Trophoblast cell (in vitro differentiated cells and primary cell): ENCODE measurements at regions not wholly inside any gene's neighbourhood (a gene's known extent, or its start where the extent isn't known, plus 50 kb on each side); places are given as distances from the start of the nearest gene placed in this dataset.

Source experiments
- DNase-seq, 2 donors: peaks; one replicate each; pipeline ENCODE4 v3.0.0-alpha.2; 2016
- H2AFZ ChIP-seq: 2 replicates; pipeline ENCODE4 v1.6.1; 2013; ENCODE audit warnings: low read length, moderate library complexity, mild to moderate bottlenecking; ENCODE audit not compliant: insufficient read depth, poor library complexity
- H2AK5ac ChIP-seq: 2 replicates; pipeline ENCODE4 v1.6.1; 2013; ENCODE audit warnings: mild to moderate bottlenecking, low read length
- H2BK120ac ChIP-seq: 2 replicates; pipeline ENCODE4 v1.6.1; 2013; ENCODE audit warnings: low read length, mild to moderate bottlenecking, moderate library complexity; ENCODE audit not compliant: insufficient read depth, poor library complexity
- H2BK12ac ChIP-seq: 2 replicates; pipeline ENCODE4 v1.6.1; 2013; ENCODE audit warnings: mild to moderate bottlenecking, low read length, moderate library complexity
- H2BK5ac ChIP-seq: 2 replicates; pipeline ENCODE4 v1.6.1; 2013; ENCODE audit warnings: low read length, low read depth, moderate library complexity, mild to moderate bottlenecking; ENCODE audit not compliant: poor library complexity
- H3K14ac ChIP-seq: 2 replicates; pipeline ENCODE4 v1.6.1; 2013; ENCODE audit warnings: mild to moderate bottlenecking, low read length
- H3K18ac ChIP-seq: 2 replicates; pipeline ENCODE4 v1.6.1; 2013; ENCODE audit warnings: mild to moderate bottlenecking, low read length
- H3K23ac ChIP-seq: 2 replicates; pipeline ENCODE4 v1.6.1; 2013; ENCODE audit warnings: low read length
- H3K27ac ChIP-seq: 2 replicates; pipeline ENCODE4 v1.5.1; 2013; ENCODE audit warnings: low read depth, mild to moderate bottlenecking, inconsistent platforms, low read length, moderate library complexity
- H3K27me3 ChIP-seq: 2 replicates; pipeline ENCODE4 v1.6.1; 2013; ENCODE audit warnings: inconsistent platforms, mild to moderate bottlenecking, low read length, moderate library complexity; ENCODE audit not compliant: insufficient read depth
- H3K36me3 ChIP-seq, 2 experiments: 1 replicate in 1 of 2; 2 replicates in 1 of 2; pipeline ENCODE4 v1.6.1; 2013; ENCODE audit warnings: low read length in 2 of 2, mild to moderate bottlenecking in 2 of 2, moderate library complexity in 1 of 2; ENCODE audit not compliant: insufficient read depth in 2 of 2, control insufficient read depth in 1 of 2
- H3K4ac ChIP-seq: 2 replicates; pipeline ENCODE4 v1.6.1; 2013; ENCODE audit warnings: low read depth, mild to moderate bottlenecking, low read length, moderate library complexity
- H3K4me1 ChIP-seq, 2 experiments: 1 replicate in 1 of 2; 2 replicates in 1 of 2; pipeline ENCODE4 v1.6.1; 2013; ENCODE audit warnings: low read length in 2 of 2, mild to moderate bottlenecking in 2 of 2, moderate library complexity in 1 of 2; ENCODE audit not compliant: insufficient read depth in 2 of 2, control insufficient read depth in 1 of 2
- H3K4me2 ChIP-seq: 2 replicates; pipeline ENCODE4 v1.6.1; 2013; ENCODE audit warnings: inconsistent platforms, mild to moderate bottlenecking, low read length, moderate library complexity
- H3K4me3 ChIP-seq: 2 replicates; pipeline ENCODE4 v1.5.1; 2013; ENCODE audit warnings: mild to moderate bottlenecking, low read depth, low read length, inconsistent platforms
- H3K79me1 ChIP-seq: one replicate; pipeline ENCODE4 v1.6.1; 2013; ENCODE audit warnings: low read length
- H3K79me2 ChIP-seq: 2 replicates; pipeline ENCODE4 v1.6.1; 2013; ENCODE audit warnings: low read length, mild to moderate bottlenecking; ENCODE audit not compliant: control insufficient read depth, insufficient read depth, poor library complexity
- H3K9ac ChIP-seq: 2 replicates; pipeline ENCODE4 v1.6.1; 2013; ENCODE audit warnings: mild to moderate bottlenecking, low read length
- H3K9me3 ChIP-seq: 2 replicates; pipeline ENCODE4 v1.6.1; 2013; ENCODE audit warnings: low read depth, mild to moderate bottlenecking, control low read depth, inconsistent platforms, low read length; ENCODE audit not compliant: insufficient read depth
- H4K12ac ChIP-seq: 2 replicates; pipeline ENCODE4 v1.6.1; 2013; ENCODE audit warnings: low read depth, mild to moderate bottlenecking, low read length, moderate library complexity
- H4K8ac ChIP-seq: 2 replicates; pipeline ENCODE4 v1.6.1; 2013; ENCODE audit warnings: low read depth, mild to moderate bottlenecking, low read length, moderate library complexity
- H4K91ac ChIP-seq: one replicate; pipeline ENCODE4 v1.6.1; 2013; ENCODE audit warnings: low read depth, mild to moderate bottlenecking, low read length, moderate library complexity
- WGBS: extraction: QIAGEN DNeasy Blood & Tissue Kit; methylation state at CpG from one replicate; pipeline ENCODE4 v1.1.7; 2013; ENCODE audit warnings: missing lambda C conversion rate; ENCODE audit not compliant: insufficient read length, insufficient coverage; ENCODE audit errors: extremely low coverage; 5-methylcytosine and 5-hydroxymethylcytosine counted together

DNA sequence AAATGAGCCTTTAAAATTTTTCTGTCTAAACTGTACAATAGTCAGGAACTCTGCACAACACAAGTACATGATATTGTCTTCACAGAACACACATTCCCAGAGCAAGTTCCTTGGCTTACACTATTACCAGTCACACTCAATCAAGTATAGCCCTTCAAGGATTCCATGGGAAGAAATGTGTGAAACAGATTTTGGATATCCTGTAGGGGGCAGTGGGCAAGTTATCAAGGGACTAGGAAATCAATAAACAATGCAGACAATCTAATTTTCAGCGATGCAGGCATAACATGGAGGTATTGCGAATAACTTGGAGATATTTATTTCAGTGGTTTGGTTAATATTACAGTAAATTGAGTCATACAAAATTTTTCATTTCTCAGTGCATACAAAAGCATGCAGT lies 1171.5 kb upstream of the NUDT12 start:
- H3K4ac ChIP-seq = no peak overlapping the region
- H3K18ac ChIP-seq = no peak overlapping the region
- H2AK5ac ChIP-seq = no peak overlapping the region
- no peak for DNase-seq
- H2BK5ac ChIP-seq = no peak overlapping the region
- H4K91ac ChIP-seq = no peak overlapping the region
- H3K79me2 ChIP-seq = no peaks in the 10 kb centered on the region
- no peak overlapping the region for H3K23ac ChIP-seq
- H3K36me3 ChIP-seq = no peaks in the 10 kb centered on the region
- H3K4me1 ChIP-seq = no peaks in the 10 kb centered on the region
- H4K12ac ChIP-seq = no peak overlapping the region
- no peak overlapping the region for H2BK120ac ChIP-seq
- H3K4me3 ChIP-seq = no peak overlapping the region
- no peak overlapping the region for H2BK12ac ChIP-seq
- H3K9ac ChIP-seq = no peak overlapping the region
- no peak overlapping the region for H2AFZ ChIP-seq
- H3K14ac ChIP-seq = no peak overlapping the region
- H3K9me3 ChIP-seq = no peaks in the 10 kb centered on the region
- no peak overlapping the region for H4K8ac ChIP-seq
- H3K27ac ChIP-seq = no peak overlapping the region
- no peaks in the 10 kb centered on the region for H3K27me3 ChIP-seq
- no CpG with 5 or more reads among the region's 2 CpGs for WGBS
- no peaks in the 10 kb centered on the region for H3K79me1 ChIP-seq
- H3K4me2 ChIP-seq = no peak overlapping the region

DNA sequence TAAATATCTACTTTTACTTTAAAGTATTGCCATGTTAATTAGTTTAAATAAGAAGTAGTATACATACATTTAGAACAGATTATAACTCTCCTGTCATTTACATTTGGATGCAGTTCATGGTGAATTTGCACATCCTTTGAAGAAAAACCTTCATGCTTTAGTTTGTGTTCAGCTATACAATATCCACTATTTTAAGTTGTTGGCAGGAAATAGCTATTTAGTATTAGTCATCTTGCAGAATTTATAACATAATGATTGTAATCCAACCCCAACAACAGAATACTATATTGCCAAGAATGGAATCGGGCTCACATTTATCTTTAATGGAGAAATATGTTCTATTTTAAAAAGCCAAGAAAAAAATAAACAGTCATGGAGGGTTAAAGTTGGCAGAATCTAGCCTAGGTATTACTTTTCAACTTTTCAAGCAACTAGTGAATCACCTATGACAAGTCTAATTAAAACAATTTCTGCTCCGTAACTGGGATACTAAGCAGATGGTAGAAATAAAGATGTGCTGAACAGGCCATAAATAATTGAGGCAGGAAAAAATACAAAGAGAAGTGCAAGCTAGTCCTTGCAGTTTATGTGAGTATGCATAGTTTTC lies 1170.6 kb upstream of the NUDT12 start:
- no peak for DNase-seq

DNA sequence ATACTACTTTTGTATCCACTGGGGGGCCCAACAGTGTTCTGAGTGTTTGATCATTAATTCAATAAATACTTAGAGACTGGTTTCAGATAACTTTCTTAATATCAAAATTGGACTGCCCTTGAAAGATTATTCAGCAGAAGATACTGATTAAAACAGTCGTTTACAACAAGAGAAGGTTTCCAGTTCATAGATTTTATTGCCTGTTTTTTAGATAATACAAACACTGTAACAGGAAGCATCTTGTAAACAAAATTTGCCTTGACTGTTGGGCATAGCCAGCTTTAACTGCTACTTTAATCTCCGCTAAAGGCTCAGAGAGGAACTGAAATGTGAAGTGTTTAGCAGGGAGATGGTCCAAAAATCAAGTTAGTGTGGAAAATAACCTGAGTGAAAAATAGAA lies 1168.7 kb upstream of the NUDT12 start:
- no peak overlapping the region for H3K4me2 ChIP-seq
- H3K23ac ChIP-seq = no peak overlapping the region
- no peak overlapping the region for H2BK5ac ChIP-seq
- no peaks in the 10 kb centered on the region for H3K9me3 ChIP-seq
- H3K4me3 ChIP-seq = no peak overlapping the region
- no peak overlapping the region for H2BK120ac ChIP-seq
- no peak overlapping the region for H3K18ac ChIP-seq
- no peak for DNase-seq
- H4K12ac ChIP-seq = no peak overlapping the region
- WGBS = no CpG with 5 or more reads among the region's 2 CpGs
- no peak overlapping the region for H3K27ac ChIP-seq
- H3K4ac ChIP-seq = no peak overlapping the region
- H4K8ac ChIP-seq = no peak overlapping the region
- H3K27me3 ChIP-seq = no peaks in the 10 kb centered on the region
- no peaks in the 10 kb centered on the region for H3K4me1 ChIP-seq
- H2BK12ac ChIP-seq = no peak overlapping the region
- H2AFZ ChIP-seq = no peak overlapping the region
- no peak overlapping the region for H3K14ac ChIP-seq
- H2AK5ac ChIP-seq = no peak overlapping the region
- no peaks in the 10 kb centered on the region for H3K79me2 ChIP-seq
- no peaks in the 10 kb centered on the region for H3K36me3 ChIP-seq
- no peak overlapping the region for H3K9ac ChIP-seq
- no peaks in the 10 kb centered on the region for H3K79me1 ChIP-seq
- H4K91ac ChIP-seq = no peak overlapping the region

More for the DNA sequence above, 1170.6 kb upstream of the NUDT12 start:
- no peak overlapping the region for H2BK12ac ChIP-seq
- H2BK5ac ChIP-seq = no peak overlapping the region
- H3K4me2 ChIP-seq = no peak overlapping the region
- H4K8ac ChIP-seq = no peak overlapping the region
- H3K9ac ChIP-seq = no peak overlapping the region
- no peaks in the 10 kb centered on the region for H3K27me3 ChIP-seq
- H4K91ac ChIP-seq = no peak overlapping the region
- H3K23ac ChIP-seq = no peak overlapping the region
- no peaks in the 10 kb centered on the region for H3K36me3 ChIP-seq
- no peaks in the 10 kb centered on the region for H3K79me2 ChIP-seq
- H2AFZ ChIP-seq = no peak overlapping the region
- no peaks in the 10 kb centered on the region for H3K9me3 ChIP-seq
- H2BK120ac ChIP-seq = no peak overlapping the region
- no peak overlapping the region for H3K4ac ChIP-seq
- no peaks in the 10 kb centered on the region for H3K79me1 ChIP-seq
- no peak overlapping the region for H4K12ac ChIP-seq
- no peak overlapping the region for H3K27ac ChIP-seq
- H3K4me1 ChIP-seq = no peaks in the 10 kb centered on the region
- WGBS = no CpG with 5 or more reads among the region's 2 CpGs
- H3K18ac ChIP-seq = no peak overlapping the region
- no peak overlapping the region for H2AK5ac ChIP-seq
- H3K4me3 ChIP-seq = no peak overlapping the region
- no peak overlapping the region for H3K14ac ChIP-seq

DNA sequence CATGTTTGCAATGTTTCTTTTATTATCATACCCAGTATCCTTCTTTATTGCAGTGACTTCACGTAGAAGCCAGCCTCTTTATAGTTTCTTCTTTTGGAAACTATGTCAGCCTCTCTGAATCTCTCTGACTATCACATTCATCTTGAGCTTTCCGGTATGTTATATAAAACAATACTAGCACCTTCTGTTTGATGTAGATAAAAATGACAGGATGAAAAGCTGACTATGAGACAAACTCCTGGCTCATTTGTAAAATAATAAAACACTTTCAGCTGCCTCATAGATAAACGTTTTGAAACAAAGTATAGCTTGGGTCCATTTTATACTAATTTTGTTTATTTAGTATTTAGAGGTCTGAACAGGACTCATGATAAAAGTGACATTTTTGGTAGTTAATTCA lies 1145.4 kb upstream of the NUDT12 start:
- Histone ChIP-seq H3K14ac (no peak overlapping the region), H2AFZ (no peak overlapping the region), H2BK120ac (no peak overlapping the region), H4K8ac (no peak overlapping the region), H2AK5ac (no peak overlapping the region), H3K79me1 (no peaks in the 10 kb centered on the region), H3K27me3 (no peaks in the 10 kb centered on the region), H3K27ac (no peak overlapping the region), H3K9ac (no peak overlapping the region), H3K18ac (no peak overlapping the region), H3K79me2 (no peaks in the 10 kb centered on the region), H2BK12ac (no peak overlapping the region), H3K4ac (no peak overlapping the region), H3K9me3 (no peaks in the 10 kb centered on the region), H4K12ac (no peak overlapping the region), H3K4me2 (no peak overlapping the region), H2BK5ac (no peak overlapping the region), H3K36me3 (no peaks in the 10 kb centered on the region), H4K91ac (no peak overlapping the region), H3K4me3 (no peak overlapping the region), H3K4me1 (no peaks in the 10 kb centered on the region), H3K23ac (no peak overlapping the region)
- WGBS = no CpG with 5 or more reads among the region's 3 CpGs
- DNase-seq = no peak
